ENCODE measurements at regions not wholly inside any gene's neighbourhood (a gene's known extent, or its start where the extent isn't known, plus 50 kb on each side); places are given as distances from the start of the nearest gene placed in this dataset.
"Not testable (repeated sequence)": the region's sequence is repeated elsewhere in the genome, so short reads cannot be mapped to it uniquely, and the experiment has no call there.

GRCh38 chr13:99093997-99094396 is 106.7 kb upstream of the UBAC2 start:
- intact Hi-C loops (cut with DNase I), result no loop called here
- TF ChIP-seq POLR2A (IDR thresholded peaks at IDR 0.05) (no peak), EP300 (IDR thresholded peaks at IDR 0.05) (no peak), CTCF (IDR thresholded peaks at IDR 0.05) (no peak), POLR2AphosphoS5 (IDR thresholded peaks at IDR 0.05) (no peak)
- H3K4me3 ChIP-seq, result no peak overlapping the region
- H3K27ac ChIP-seq, result no peak overlapping the region
- H3K4me1 ChIP-seq, result no peaks in the 10 kb centered on the region
- H3K36me3 ChIP-seq, result no peaks in the 10 kb centered on the region
- no peak for DNase-seq
- H3K9me3 ChIP-seq, result no peaks in the 10 kb centered on the region
- WGBS, 2 donors, result 92 to 95% methylated on average over 3 of the region's 3 CpGs
- no peaks in the 10 kb centered on the region for H3K27me3 ChIP-seq

GRCh38 chr13:99101831-99102230 is 98.8 kb upstream of the UBAC2 start:
- intact Hi-C loops (cut with DNase I); H3K27me3 ChIP-seq; H3K36me3 ChIP-seq; H3K27ac ChIP-seq; DNase-seq; H3K4me1 ChIP-seq; H3K9me3 ChIP-seq; H3K4me3 ChIP-seq: not testable (repeated sequence)
- WGBS, 2 donors, result 26 to 28% methylated on average over 5 of the region's 5 CpGs

GRCh38 chr13:99103536-99103935 is 97.1 kb upstream of the UBAC2 start:
- intact Hi-C loops (cut with DNase I), result no loop called here
- H3K9me3 ChIP-seq, result no peaks in the 10 kb centered on the region
- TF ChIP-seq CTCF (IDR thresholded peaks at IDR 0.05), result no peak
- TF ChIP-seq EP300 (IDR thresholded peaks at IDR 0.05), result no peak
- WGBS, 2 donors, result 60 to 69% methylated on average over 7 of the region's 7 CpGs
- DNase-seq, result no peak
- H3K27me3 ChIP-seq, result no peaks in the 10 kb centered on the region
- no peaks in the 10 kb centered on the region for H3K4me1 ChIP-seq
- H3K4me3 ChIP-seq, result no peak overlapping the region
- H3K27ac ChIP-seq, result no peak overlapping the region
- H3K36me3 ChIP-seq, result no peaks in the 10 kb centered on the region

- no peak for DNase-seq
- 85 to 90% methylated on average over 9 of the region's 9 CpGs for WGBS, 2 donors
- intact Hi-C loops (cut with DNase I), result no loop called here
- Histone ChIP-seq H3K27me3 (no peaks in the 10 kb centered on the region), H3K27ac (no peak overlapping the region), H3K36me3 (no peaks in the 10 kb centered on the region), H3K4me1 (no peaks in the 10 kb centered on the region), H3K4me3 (no peak overlapping the region), H3K9me3 (no peaks in the 10 kb centered on the region)
- no peak for TF ChIP-seq POLR2A (IDR thresholded peaks at IDR 0.05)
These were observed 96.3 kb upstream of the UBAC2 start for GRCh38 chr13:99104396-99104795.

GRCh38 chr13:99105160-99105559 is 95.5 kb upstream of the UBAC2 start:
- no peak for TF ChIP-seq EP300 (IDR thresholded peaks at IDR 0.05)
- no peak for TF ChIP-seq POLR2A (IDR thresholded peaks at IDR 0.05)
- TF ChIP-seq CTCF (IDR thresholded peaks at IDR 0.05), result no peak
- no peak for TF ChIP-seq POLR2AphosphoS5 (IDR thresholded peaks at IDR 0.05)
- DNase-seq, result no peak
- intact Hi-C loops (cut with DNase I), result no loop called here
- Histone ChIP-seq H3K9me3 (no peaks in the 10 kb centered on the region), H3K4me3 (no peak overlapping the region), H3K4me1 (no peaks in the 10 kb centered on the region), H3K27ac (no peak overlapping the region), H3K36me3 (no peaks in the 10 kb centered on the region), H3K27me3 (no peaks in the 10 kb centered on the region)
- 81 to 92% methylated on average over 3 of the region's 3 CpGs for WGBS, 2 donors

GRCh38 chr13:99113351-99113750 is 87.3 kb upstream of the UBAC2 start:
- 85 to 90% methylated on average over 5 of the region's 5 CpGs for WGBS, 2 donors
- TF ChIP-seq CTCF (IDR thresholded peaks at IDR 0.05) (no peak), POLR2A (IDR thresholded peaks at IDR 0.05) (no peak), EP300 (IDR thresholded peaks at IDR 0.05) (no peak), POLR2AphosphoS5 (IDR thresholded peaks at IDR 0.05) (no peak)
- H3K27ac ChIP-seq, result no peak overlapping the region
- H3K4me1 ChIP-seq, result no peaks in the 10 kb centered on the region
- no peaks in the 10 kb centered on the region for H3K36me3 ChIP-seq
- no peak for DNase-seq
- no peak overlapping the region for H3K4me3 ChIP-seq
- H3K9me3 ChIP-seq, result no peaks in the 10 kb centered on the region
- H3K27me3 ChIP-seq, result no peaks in the 10 kb centered on the region
- intact Hi-C loops (cut with DNase I), result no loop called here
